ENCODE measurements at regions not wholly inside any gene's neighbourhood (a gene's known extent, or its start where the extent isn't known, plus 50 kb on each side); places are given as distances from the start of the nearest gene placed in this dataset.

GRCh38 chr2:180723712-180724111 lies 256.7 kb upstream of the UBE2E3 start:
- no peak for TF ChIP-seq GATA2 (IDR thresholded peaks at IDR 0.05; ENCODE audit: low read depth, low read length)
- no peak for TF ChIP-seq GATA3 (IDR thresholded peaks at IDR 0.05; ENCODE audit: low read depth, low read length)
